DMS114 treated with DMSO at 0.1 percent for 48 hours (cell line): ENCODE measurements at regions not wholly inside any gene's neighbourhood (a gene's known extent, or its start where the extent isn't known, plus 50 kb on each side); places are given as distances from the start of the nearest gene placed in this dataset.

Source experiments
- DNase-seq: peaks from one replicate; lab custom pipeline; 2025; ENCODE audit not compliant: unreplicated experiment; lab: John Stamatoyannopoulos, UW

DNA sequence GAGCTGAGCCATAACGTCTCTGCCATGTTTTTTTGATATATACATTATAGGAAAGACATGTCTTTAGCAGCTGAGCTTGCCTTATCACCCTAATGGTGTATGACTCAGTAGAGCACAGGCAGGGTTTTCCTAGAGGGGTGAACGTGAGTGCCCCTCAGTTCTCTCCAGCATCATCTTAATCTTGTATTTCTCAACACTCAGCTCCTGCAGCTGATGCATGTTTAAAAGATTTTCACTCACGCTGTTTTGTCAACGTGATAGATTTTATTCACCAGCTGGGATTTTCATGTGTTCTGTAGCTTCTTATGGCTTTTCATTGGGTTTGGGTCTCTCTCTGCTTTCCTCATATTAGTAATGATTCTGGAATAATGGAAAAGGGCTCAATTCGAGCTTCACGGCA is 186.0 kb upstream of the PMFBP1 start:
- DNase-seq, result no peak

- DNase-seq, result no peak
These were observed 183.6 kb upstream of the PMFBP1 start for GRCh38 chr16:72355561-72355960.

DNA sequence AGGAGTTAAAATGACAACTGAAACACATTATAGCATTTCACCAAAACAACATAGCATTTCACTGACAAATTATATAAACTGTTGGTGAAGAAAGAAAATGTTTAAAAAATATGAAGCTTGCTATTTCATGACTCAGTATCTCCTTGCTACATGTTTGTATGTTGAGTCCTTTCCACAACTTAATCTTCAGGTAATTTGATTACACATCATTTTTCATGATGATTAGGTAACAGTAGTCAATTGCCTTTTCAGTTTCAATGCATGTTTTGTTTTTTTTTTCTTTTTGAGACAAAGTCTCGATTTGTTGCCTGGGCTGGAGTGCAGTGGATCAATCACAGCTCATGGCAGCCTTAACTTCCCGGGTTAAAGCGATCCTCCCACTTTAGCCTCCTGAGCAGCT is 177.8 kb upstream of the PMFBP1 start:
- no peak for DNase-seq

GRCh38 chr16:72332926-72333325 is 161.0 kb upstream of the PMFBP1 start:
- no peak for DNase-seq

DNA sequence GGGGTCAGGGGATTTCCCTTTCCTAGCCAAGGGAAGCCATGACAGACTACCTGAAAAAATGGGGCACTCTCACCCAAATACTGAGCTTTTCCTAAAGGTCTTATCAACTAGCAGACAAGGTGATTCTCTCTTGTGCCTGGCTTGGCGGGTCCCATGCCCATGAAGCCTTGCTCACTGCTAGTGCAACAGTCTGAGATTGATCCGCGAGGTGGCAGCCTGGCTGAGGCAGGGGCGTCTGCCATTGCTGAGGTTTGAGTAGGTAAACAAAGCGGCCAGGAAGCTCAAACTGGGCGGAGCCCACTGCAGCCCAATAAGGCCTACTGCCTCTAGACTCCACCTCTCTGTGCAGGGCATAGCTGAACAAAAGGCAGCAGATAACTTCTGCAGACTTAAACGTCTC is 152.6 kb upstream of the PMFBP1 start:
- no peak for DNase-seq

DNA sequence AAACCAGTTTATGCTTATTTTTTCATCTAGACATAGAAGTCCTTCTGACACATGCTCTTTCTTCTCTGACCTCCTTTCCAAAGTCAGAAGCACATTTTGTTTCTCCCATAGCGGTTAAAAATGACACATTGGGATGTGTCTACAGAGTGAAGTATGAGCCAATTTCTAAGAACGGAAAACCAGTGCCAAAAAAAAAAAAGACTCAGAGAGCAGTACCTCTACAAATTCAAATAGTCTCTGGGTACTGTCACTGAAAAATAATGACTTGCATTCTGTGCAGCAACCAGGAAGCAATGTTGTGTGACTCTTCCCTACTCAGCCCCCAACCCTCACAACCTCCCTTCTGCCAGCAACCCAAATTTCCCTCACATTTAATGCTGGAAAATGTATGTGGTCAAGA is 145.5 kb upstream of the PMFBP1 start:
- DNase-seq, result no peak

DNA sequence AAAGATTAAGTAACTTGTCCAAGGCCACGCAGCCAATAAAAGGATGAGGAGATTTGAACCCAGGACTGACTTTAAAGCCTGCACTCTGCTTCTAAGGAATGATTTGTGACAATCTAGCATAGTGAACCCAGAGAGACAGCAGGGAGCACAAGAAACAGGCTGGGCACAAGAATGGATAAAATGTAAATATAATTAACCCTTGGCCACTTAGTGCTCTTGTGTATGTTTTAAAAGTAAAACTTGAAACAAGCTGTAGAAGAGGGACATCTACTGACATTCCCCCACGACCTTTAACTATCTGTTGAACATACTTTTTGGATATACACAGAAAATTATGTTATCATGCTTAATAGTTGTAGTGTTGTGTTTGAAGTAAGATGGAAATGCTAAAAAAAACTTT is 141.9 kb upstream of the PMFBP1 start:
- no peak for DNase-seq

DNA sequence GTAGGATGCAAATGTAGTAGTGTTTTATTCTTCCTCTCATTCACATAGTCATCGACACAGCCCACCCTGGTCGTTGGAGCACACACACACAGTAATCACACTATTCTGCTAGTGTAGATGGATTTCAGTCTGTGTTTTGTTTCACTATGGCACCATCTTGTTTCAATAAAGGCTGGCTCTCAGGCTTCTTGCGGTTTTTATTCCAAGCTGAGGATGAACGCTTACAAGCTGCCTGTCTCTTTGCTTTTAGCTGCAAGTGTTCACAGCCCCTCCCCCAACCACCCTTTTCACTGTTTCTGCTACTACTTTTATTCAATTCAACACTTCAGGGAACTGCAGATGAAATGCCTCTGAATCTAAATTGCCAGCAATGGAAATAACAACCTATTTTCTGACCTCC is 140.9 kb upstream of the PMFBP1 start:
- DNase-seq, result no peak

- DNase-seq, result no peak
These were observed 139.5 kb upstream of the PMFBP1 start for GRCh38 chr16:72311426-72311825.

- DNase-seq, result no peak
These were observed 137.0 kb upstream of the PMFBP1 start for GRCh38 chr16:72309001-72309400.

- DNase-seq, result no peak
These were observed 136.4 kb upstream of the PMFBP1 start for GRCh38 chr16:72308396-72308795.

DNA sequence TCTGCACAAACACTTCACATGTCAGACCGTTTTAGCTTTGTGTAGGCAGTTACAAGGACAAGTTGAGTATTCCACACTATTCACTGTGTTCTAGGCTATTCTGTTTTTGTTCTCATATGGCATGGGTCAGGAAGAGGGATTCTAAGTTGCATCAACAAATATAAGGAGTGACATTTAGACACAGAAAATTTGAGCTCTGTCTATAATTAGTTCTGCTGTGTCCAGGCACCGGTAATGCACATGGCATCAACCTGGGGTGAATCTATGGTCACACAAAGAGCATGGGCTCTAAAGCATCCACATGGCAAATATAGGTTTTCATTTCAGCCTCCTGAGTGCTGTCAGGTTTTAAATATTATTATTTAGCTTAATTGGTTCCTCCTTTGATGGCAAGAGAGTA is 130.4 kb upstream of the PMFBP1 start:
- DNase-seq, result no peak

DNA sequence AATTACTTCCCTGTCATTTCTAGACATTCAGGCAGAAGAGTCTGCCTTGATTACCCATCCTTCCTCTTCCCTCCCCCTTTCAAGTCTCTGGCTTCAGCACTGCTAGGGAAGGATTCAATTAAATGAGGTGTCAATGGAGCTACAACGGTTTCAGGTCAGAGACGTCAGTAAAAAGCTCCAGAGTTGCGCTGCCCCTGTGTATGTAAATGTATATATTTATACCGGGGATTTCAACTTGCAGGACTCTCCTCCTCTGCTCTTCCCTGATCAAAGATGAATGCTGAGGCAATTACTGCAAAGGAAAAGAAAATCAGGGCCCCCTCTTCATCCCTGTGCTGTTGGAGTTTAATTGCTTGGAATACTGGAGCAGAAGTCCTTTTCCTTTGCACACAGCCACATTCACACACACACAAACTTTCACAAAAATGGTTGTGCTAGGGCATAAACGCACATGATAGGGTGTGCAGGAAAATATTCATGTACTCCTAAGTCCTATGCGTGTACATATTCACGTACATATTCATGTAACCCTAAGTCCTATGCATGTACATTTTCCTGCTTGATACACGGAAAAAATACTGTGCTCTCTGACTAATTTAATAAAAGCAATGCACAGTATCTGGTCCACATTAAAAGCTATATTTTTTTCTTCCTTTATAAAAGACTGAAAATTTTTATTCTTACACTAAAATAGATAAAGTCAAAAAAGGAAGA is 129.7 kb upstream of the PMFBP1 start:
- no peak for DNase-seq

- DNase-seq, result no peak
These were observed 128.9 kb upstream of the PMFBP1 start for GRCh38 chr16:72300892-72301291.

DNA sequence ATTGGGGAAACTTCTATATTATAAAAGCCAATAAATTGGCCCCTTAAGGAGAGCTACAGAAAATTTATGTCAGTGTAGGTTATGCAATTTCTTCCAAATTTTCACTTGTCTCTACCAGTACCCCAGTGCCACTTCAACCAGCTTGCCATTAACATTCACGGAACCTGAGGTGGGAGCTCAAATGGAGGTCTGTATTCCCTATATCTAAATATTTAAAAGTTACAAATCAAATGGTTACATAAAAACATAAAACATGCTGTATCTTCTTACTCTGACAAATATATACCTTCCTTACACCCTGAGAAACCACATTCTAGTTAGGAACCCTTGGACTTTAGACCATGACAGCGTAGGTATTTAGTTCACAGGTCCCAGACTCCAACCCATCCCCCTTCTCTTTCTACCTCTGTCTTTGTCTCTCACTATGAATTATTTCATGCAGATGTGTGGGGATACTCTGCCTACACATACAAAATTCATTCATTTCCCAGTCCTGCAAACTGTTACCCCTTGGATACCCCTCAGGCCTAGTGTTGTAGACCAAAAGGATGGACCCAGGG is 127.8 kb upstream of the PMFBP1 start:
- DNase-seq, result no peak

- no peak for DNase-seq
These were observed 127.0 kb upstream of the PMFBP1 start for GRCh38 chr16:72298961-72299360.

GRCh38 chr16:72295914-72296313 is 124.0 kb upstream of the PMFBP1 start:
- no peak for DNase-seq

- no peak for DNase-seq
These were observed 119.6 kb upstream of the PMFBP1 start for GRCh38 chr16:72291531-72291981.

DNA sequence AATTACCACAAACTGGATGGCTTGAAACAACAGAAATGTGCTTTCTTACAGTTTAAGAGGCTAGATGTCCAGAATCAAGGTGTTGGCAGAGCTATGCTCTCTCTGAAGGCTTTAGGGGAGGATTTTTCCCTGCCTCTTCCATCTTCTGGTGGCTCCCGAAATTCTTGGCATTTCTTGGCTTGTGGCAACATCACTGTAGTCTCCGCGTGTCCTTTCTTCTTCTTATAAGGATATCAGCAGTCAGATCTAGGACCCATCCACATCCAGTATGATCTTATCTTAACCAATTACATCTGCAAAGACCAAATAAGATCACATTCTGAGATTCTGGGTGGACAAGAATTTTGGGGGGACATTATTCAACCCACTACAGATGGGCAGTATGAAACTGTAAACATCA is 119.2 kb upstream of the PMFBP1 start:
- no peak for DNase-seq

GRCh38 chr16:72287649-72288048 is 115.7 kb upstream of the PMFBP1 start:
- DNase-seq, result no peak

DNA sequence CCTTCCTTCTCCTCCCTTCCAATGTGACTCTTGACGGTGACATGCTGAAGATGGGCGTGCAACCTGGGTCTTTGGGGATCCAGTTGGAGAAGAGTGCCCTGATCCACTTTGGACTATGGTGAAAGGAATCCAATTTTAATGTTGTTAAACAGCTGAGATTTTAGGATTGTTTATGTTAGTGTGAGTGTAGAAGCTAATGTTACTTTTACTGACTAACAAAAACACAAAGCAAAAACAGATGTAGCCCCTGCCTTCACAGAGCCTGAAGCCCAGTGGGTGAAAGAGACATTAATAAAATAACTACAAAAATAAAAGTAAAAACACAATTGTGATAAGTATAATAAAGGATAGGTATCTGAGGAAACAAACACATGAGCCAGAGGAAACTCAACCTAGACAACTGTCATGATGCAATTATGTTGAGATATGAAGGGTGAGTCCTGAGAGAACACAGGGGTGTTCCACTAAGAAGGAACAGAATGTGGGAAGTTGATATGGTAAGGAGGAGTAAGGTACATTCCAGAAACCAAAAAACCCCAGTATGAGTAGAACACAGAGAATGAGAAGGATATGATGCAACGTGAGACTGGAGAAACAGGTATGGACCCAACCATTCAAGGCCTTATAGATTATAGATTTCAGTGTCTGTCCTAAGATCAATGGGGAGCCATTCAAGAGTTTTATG is 115.1 kb upstream of the PMFBP1 start:
- DNase-seq, result no peak

GRCh38 chr16:72285728-72286127 is 113.8 kb upstream of the PMFBP1 start:
- no peak for DNase-seq
